ENCODE measurements at regions not wholly inside any gene's neighbourhood (a gene's known extent, or its start where the extent isn't known, plus 50 kb on each side); places are given as distances from the start of the nearest gene placed in this dataset.

DNA sequence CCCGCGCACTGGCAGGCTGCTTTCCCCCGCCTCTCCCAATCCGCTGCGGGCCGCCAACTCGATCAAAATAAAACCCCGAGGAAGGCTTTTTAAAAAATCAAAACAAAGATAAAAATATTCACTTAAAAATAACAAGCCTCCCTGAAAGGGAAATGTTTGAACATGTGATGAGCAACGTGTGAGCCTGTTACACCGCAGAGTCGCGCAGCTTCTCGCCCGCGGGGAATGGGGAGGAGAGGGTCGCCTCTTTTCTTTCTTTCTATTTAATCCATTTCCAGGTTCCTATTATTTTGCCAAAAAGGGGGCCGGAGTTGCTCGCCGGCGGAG lies 326.0 kb upstream of the F9 start:
- ChIA-PET CTCF (ENCODE audit: low intra/inter-chr PET ratio, low total read pairs) (no interaction called here), POLR2A (no interaction called here)
- Histone ChIP-seq H3K4me2 (ENCODE audit: low read depth, low read length) (0 out of 2 replicates have a peak overlapping the region, but pooled peaks have one; percentile 12), H3K4me3 (replicated peaks in 1 of 3; ENCODE audit: insufficient read depth in 1 of 3, low read depth in 2 of 3, low read length in 3 of 3) (peak overlapping the region in 1 of 3 experiments; percentile 33; a peak in 1 of 6 replicates), H3K79me2 (ENCODE audit: insufficient read depth, low read length) (no peaks in the 10 kb centered on the region), H3K9me3 (ENCODE audit: low read length) (no peaks in the 10 kb centered on the region), H4K20me1 (ENCODE audit: insufficient read depth, low read length) (no peaks in the 10 kb centered on the region), H3K36me3 (replicated peaks in 1 of 2; ENCODE audit: control insufficient read depth in 1 of 2, insufficient read depth in 2 of 2, low read length in 2 of 2) (no peaks in the 10 kb centered on the region), H3K27me3 (ENCODE audit: control insufficient read depth in 1 of 2, insufficient read depth in 2 of 2, low read length in 2 of 2) (no peaks in the 10 kb centered on the region; a peak in 1 of 5 replicates), H2AFZ (ENCODE audit: low read length) (no peak overlapping the region), H3K9ac (ENCODE audit: insufficient read depth, low read depth, low read length) (no peak overlapping the region), H3K27ac (ENCODE audit: extremely low read length, insufficient read depth, low read length) (no peak overlapping the region), H3K4me1 (ENCODE audit: insufficient read depth, low read length) (no peaks in the 10 kb centered on the region)
- FAIRE-seq (no peak), ATAC-seq (peak; percentile 29; the same call in 2 of the 3 replicates), DNase-seq (ENCODE audit: low spot score) (no peak)
- intact Hi-C loops (cut with micrococcal nuclease; ENCODE audit: unreplicated experiment) (no loop called here), in situ Hi-C loops (cut with HindIII; ENCODE audit: extremely low pct_ligation_motif_present, low pct_unique_long_range_greater_than_20kb) (no loop called here)
- TF ChIP-seq GFI1 (CRISPR knock-in tag; IDR thresholded peaks at IDR 0.05; ENCODE audit: borderline replicate concordance) (no peak), ATF7 (IDR thresholded peaks at IDR 0.05) (no peak), ATF7 (CRISPR knock-in tag; IDR thresholded peaks at IDR 0.05) (no peak), DMAP1 (CRISPR knock-in tag; IDR thresholded peaks at IDR 0.05) (no peak), PHF8 (CRISPR knock-in tag; IDR thresholded peaks at IDR 0.05) (no peak), RAD21 (CRISPR knock-in tag; IDR thresholded peaks at IDR 0.05) (no peak), ZFP90 (CRISPR knock-in tag; IDR thresholded peaks at IDR 0.05; ENCODE audit: borderline replicate concordance) (no peak), ZNF737 (CRISPR knock-in tag; IDR thresholded peaks at IDR 0.05; ENCODE audit: borderline replicate concordance) (no peak), HIVEP1 (CRISPR knock-in tag; IDR thresholded peaks at IDR 0.05) (no peak)
- TF ChIP-seq, protein P1, sequence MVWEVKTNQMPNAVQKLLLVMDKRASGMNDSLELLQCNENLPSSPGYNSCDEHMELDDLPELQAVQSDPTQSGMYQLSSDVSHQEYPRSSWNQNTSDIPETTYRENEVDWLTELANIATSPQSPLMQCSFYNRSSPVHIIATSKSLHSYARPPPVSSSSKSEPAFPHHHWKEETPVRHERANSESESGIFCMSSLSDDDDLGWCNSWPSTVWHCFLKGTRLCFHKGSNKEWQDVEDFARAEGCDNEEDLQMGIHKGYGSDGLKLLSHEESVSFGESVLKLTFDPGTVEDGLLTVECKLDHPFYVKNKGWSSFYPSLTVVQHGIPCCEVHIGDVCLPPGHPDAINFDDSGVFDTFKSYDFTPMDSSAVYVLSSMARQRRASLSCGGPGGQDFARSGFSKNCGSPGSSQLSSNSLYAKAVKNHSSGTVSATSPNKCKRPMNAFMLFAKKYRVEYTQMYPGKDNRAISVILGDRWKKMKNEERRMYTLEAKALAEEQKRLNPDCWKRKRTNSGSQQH (CRISPR knock-in tag; IDR thresholded peaks at IDR 0.05; ENCODE audit: low read depth): no peak
- TF ChIP-seq, protein P2, sequence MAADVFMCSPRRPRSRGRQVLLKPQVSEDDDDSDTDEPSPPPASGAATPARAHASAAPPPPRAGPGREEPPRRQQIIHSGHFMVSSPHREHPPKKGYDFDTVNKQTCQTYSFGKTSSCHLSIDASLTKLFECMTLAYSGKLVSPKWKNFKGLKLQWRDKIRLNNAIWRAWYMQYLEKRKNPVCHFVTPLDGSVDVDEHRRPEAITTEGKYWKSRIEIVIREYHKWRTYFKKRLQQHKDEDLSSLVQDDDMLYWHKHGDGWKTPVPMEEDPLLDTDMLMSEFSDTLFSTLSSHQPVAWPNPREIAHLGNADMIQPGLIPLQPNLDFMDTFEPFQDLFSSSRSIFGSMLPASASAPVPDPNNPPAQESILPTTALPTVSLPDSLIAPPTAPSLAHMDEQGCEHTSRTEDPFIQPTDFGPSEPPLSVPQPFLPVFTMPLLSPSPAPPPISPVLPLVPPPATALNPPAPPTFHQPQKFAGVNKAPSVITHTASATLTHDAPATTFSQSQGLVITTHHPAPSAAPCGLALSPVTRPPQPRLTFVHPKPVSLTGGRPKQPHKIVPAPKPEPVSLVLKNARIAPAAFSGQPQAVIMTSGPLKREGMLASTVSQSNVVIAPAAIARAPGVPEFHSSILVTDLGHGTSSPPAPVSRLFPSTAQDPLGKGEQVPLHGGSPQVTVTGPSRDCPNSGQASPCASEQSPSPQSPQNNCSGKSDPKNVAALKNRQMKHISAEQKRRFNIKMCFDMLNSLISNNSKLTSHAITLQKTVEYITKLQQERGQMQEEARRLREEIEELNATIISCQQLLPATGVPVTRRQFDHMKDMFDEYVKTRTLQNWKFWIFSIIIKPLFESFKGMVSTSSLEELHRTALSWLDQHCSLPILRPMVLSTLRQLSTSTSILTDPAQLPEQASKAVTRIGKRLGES (CRISPR knock-in tag; IDR thresholded peaks at IDR 0.05; ENCODE audit: borderline replicate concordance): no peak
- TF ChIP-seq, protein P3, sequence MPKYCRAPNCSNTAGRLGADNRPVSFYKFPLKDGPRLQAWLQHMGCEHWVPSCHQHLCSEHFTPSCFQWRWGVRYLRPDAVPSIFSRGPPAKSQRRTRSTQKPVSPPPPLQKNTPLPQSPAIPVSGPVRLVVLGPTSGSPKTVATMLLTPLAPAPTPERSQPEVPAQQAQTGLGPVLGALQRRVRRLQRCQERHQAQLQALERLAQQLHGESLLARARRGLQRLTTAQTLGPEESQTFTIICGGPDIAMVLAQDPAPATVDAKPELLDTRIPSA (CRISPR knock-in tag; IDR thresholded peaks at IDR 0.05; ENCODE audit: borderline replicate concordance): no peak
- BruUV-seq (replicated peaks): no TSS peak
- WGBS (ENCODE audit: low lambda C conversion rate): 27% methylated on average over 14 of the region's 20 CpGs

Data from HepG2 (cell line).